Neural progenitor cell (in vitro differentiated cells): ENCODE measurements at regions not wholly inside any gene's neighbourhood (a gene's known extent, or its start where the extent isn't known, plus 50 kb on each side); places are given as distances from the start of the nearest gene placed in this dataset.

Experiments used
- DNase-seq: peaks from one replicate; pipeline ENCODE4 v3.0.0-alpha.2; 2016; ENCODE audit warnings: low spot score
- H2AFZ ChIP-seq: fragments of 200-600 bp; sonication (generic); replicated peaks from 2 replicates; pipeline ENCODE4 v1.6.1; 2016; ENCODE audit warnings: antibody characterized with exemption
- H3F3A ChIP-seq: fragments of 200-600 bp; sonication (generic); 2 replicates; pipeline ENCODE4 v1.6.1; 2016; ENCODE audit warnings: antibody characterized with exemption, low read depth
- H3K27ac ChIP-seq: fragments of 200-600 bp; sonication (generic); 2 replicates; pipeline ENCODE4 v1.5.1; 2016; ENCODE audit warnings: mild to moderate bottlenecking
- H3K27me3 ChIP-seq: fragments of 200-600 bp; sonication (generic); 2 replicates; pipeline ENCODE4 v1.6.1; 2016; ENCODE audit warnings: mild to moderate bottlenecking, moderate library complexity
- H3K36me3 ChIP-seq: fragments of 200-600 bp; sonication (generic); 2 replicates; pipeline ENCODE4 v1.5.1; 2016
- H3K4me1 ChIP-seq: fragments of 200-600 bp; sonication (generic); 2 replicates; pipeline ENCODE4 v1.6.1; 2016; ENCODE audit warnings: mixed run types
- H3K4me2 ChIP-seq: fragments of 200-600 bp; sonication (generic); 2 replicates; pipeline ENCODE4 v1.6.1; 2016
- H3K4me3 ChIP-seq: fragments of 200-600 bp; sonication (generic); 2 replicates; pipeline ENCODE4 v1.5.1; 2016
- H3K79me2 ChIP-seq: fragments of 200-600 bp; sonication (generic); 2 replicates; pipeline ENCODE4 v1.6.1; 2016; ENCODE audit warnings: low read depth
- H3K9ac ChIP-seq: fragments of 200-600 bp; sonication (generic); 2 replicates; pipeline ENCODE4 v1.6.1; 2016
- H3K9me3 ChIP-seq: fragments of 200-600 bp; sonication (generic); 2 replicates; pipeline ENCODE4 v1.5.1; 2016; ENCODE audit warnings: low read depth
- H4K20me1 ChIP-seq: fragments of 200-600 bp; sonication (generic); 2 replicates; pipeline ENCODE4 v1.6.1; 2016; ENCODE audit warnings: low read depth
- H3K27ac Mint-ChIP-seq: 3 replicates; pipeline ENCODE4 v1.8.0; 2021; ENCODE audit warnings: mixed read lengths
- H3K27me3 Mint-ChIP-seq: 2 replicates; pipeline ENCODE4 v1.8.0; 2022; ENCODE audit warnings: low read depth, mild to moderate bottlenecking, inconsistent platforms, moderate library complexity, mixed read lengths; ENCODE audit not compliant: insufficient read depth
- H3K36me3 Mint-ChIP-seq: 3 replicates; pipeline ENCODE4 v1.8.0; 2021; ENCODE audit warnings: mixed read lengths
- H3K4me1 Mint-ChIP-seq: 3 replicates; pipeline ENCODE4 v1.8.0; 2021; ENCODE audit warnings: mixed read lengths
- H3K4me3 Mint-ChIP-seq: 3 replicates; pipeline ENCODE4 v1.8.0; 2021; ENCODE audit warnings: mild to moderate bottlenecking, moderate library complexity, mixed read lengths
- H3K9me3 Mint-ChIP-seq: 3 replicates; pipeline ENCODE4 v1.8.0; 2020; ENCODE audit warnings: mixed read lengths
- CTCF ChIP-seq: fragments of 200-600 bp; sonication (generic); IDR thresholded peaks from 2 replicates; pipeline ENCODE4 v1.5.1; 2017; ENCODE audit warnings: antibody characterized with exemption, mild to moderate bottlenecking
- EZH2 ChIP-seq: fragments of 200-600 bp; sonication (generic); IDR thresholded peaks from 2 replicates; pipeline ENCODE4 v1.6.1; 2017; ENCODE audit warnings: antibody characterized with exemption, mild to moderate bottlenecking, moderate library complexity
- EZH2phosphoT487 ChIP-seq: fragments of 200-600 bp; sonication (generic); IDR thresholded peaks from 2 replicates; pipeline ENCODE4 v1.6.1; 2017; ENCODE audit warnings: antibody characterized with exemption

- no peaks in the 10 kb centered on the region for H3K27me3 Mint-ChIP-seq
- H3K4me3 Mint-ChIP-seq = no peak overlapping the region
- no peaks in the 10 kb centered on the region for H3K9me3 Mint-ChIP-seq
- no peak for DNase-seq
- H3K36me3 Mint-ChIP-seq = peaks cover 8% of the 10 kb centered on the region
- Histone ChIP-seq H3K9ac (no peak overlapping the region), H3K79me2 (no peaks in the 10 kb centered on the region), H3K27ac (no peak overlapping the region), H2AFZ (no peak overlapping the region), H3F3A (no peaks in the 10 kb centered on the region), H3K4me1 (no peaks in the 10 kb centered on the region), H3K9me3 (no peaks in the 10 kb centered on the region), H3K27me3 (no peaks in the 10 kb centered on the region), H3K36me3 (peaks cover 6% of the 10 kb centered on the region), H3K4me3 (no peak overlapping the region), H4K20me1 (no peaks in the 10 kb centered on the region), H3K4me2 (no peak overlapping the region)
- no peaks in the 10 kb centered on the region for H3K4me1 Mint-ChIP-seq
- no peak for TF ChIP-seq EZH2phosphoT487
- TF ChIP-seq CTCF = no peak
- TF ChIP-seq EZH2 = no peak
- H3K27ac Mint-ChIP-seq = no peak overlapping the region
Measured at GRCh38 chr4:122203407-122203806, 51.3 kb downstream of the BLTP1 start.

- no peak overlapping the region for H3K9ac ChIP-seq
- DNase-seq = no peak
- Mint-ChIP-seq H3K27me3 (no peaks in the 10 kb centered on the region), H3K4me3 (no peak overlapping the region), H3K4me1 (no peaks in the 10 kb centered on the region), H3K36me3 (peaks cover 12% of the 10 kb centered on the region), H3K9me3 (no peaks in the 10 kb centered on the region), H3K27ac (no peak overlapping the region)
- H3F3A ChIP-seq = no peaks in the 10 kb centered on the region
- H3K9me3 ChIP-seq = no peaks in the 10 kb centered on the region
- H3K4me3 ChIP-seq = no peak overlapping the region
- no peak overlapping the region for H3K27ac ChIP-seq
- TF ChIP-seq CTCF (no peak), EZH2phosphoT487 (no peak), EZH2 (no peak)
- peaks cover 10% of the 10 kb centered on the region for H3K36me3 ChIP-seq
- H3K79me2 ChIP-seq = no peaks in the 10 kb centered on the region
- no peaks in the 10 kb centered on the region for H3K27me3 ChIP-seq
- no peak overlapping the region for H2AFZ ChIP-seq
- H3K4me2 ChIP-seq = no peak overlapping the region
- H4K20me1 ChIP-seq = no peaks in the 10 kb centered on the region
- no peaks in the 10 kb centered on the region for H3K4me1 ChIP-seq
Measured at GRCh38 chr4:122205687-122206086, 53.6 kb downstream of the BLTP1 start.

- Mint-ChIP-seq H3K27ac (no peak overlapping the region), H3K4me1 (no peaks in the 10 kb centered on the region), H3K27me3 (no peaks in the 10 kb centered on the region), H3K36me3 (peaks cover 24% of the 10 kb centered on the region), H3K4me3 (no peak overlapping the region), H3K9me3 (no peaks in the 10 kb centered on the region)
- H3K79me2 ChIP-seq = no peaks in the 10 kb centered on the region
- no peak for TF ChIP-seq EZH2
- TF ChIP-seq EZH2phosphoT487 = no peak
- TF ChIP-seq CTCF = no peak
- no peak overlapping the region for H3K9ac ChIP-seq
- no peaks in the 10 kb centered on the region for H3K4me1 ChIP-seq
- no peak overlapping the region for H2AFZ ChIP-seq
- H4K20me1 ChIP-seq = no peaks in the 10 kb centered on the region
- no peaks in the 10 kb centered on the region for H3K27me3 ChIP-seq
- no peak for DNase-seq
- H3F3A ChIP-seq = no peaks in the 10 kb centered on the region
- no peak overlapping the region for H3K4me2 ChIP-seq
- peaks cover 11% of the 10 kb centered on the region for H3K36me3 ChIP-seq
- no peaks in the 10 kb centered on the region for H3K9me3 ChIP-seq
- no peak overlapping the region for H3K4me3 ChIP-seq
- H3K27ac ChIP-seq = no peak overlapping the region
Measured at GRCh38 chr4:122212880-122213279, 60.7 kb downstream of the BLTP1 start.

- H3K36me3 Mint-ChIP-seq = peaks cover 24% of the 10 kb centered on the region
- TF ChIP-seq EZH2phosphoT487 = no peak
- peak; percentile 46 for TF ChIP-seq CTCF
- H3K79me2 ChIP-seq = no peaks in the 10 kb centered on the region
- no peaks in the 10 kb centered on the region for H3K27me3 Mint-ChIP-seq
- DNase-seq = peak; percentile 42
- H3K27ac Mint-ChIP-seq = no peak overlapping the region
- H3K4me3 Mint-ChIP-seq = no peak overlapping the region
- H3K9me3 ChIP-seq = no peaks in the 10 kb centered on the region
- H4K20me1 ChIP-seq = no peaks in the 10 kb centered on the region
- no peak overlapping the region for H3K4me2 ChIP-seq
- no peak overlapping the region for H3K4me3 ChIP-seq
- H2AFZ ChIP-seq = no peak overlapping the region
- no peaks in the 10 kb centered on the region for H3K9me3 Mint-ChIP-seq
- H3K9ac ChIP-seq = no peak overlapping the region
- H3K27me3 ChIP-seq = no peaks in the 10 kb centered on the region
- H3K27ac ChIP-seq = no peak overlapping the region
- H3K4me1 Mint-ChIP-seq = no peaks in the 10 kb centered on the region
- peaks cover 7% of the 10 kb centered on the region for H3K36me3 ChIP-seq
- H3K4me1 ChIP-seq = no peaks in the 10 kb centered on the region
- no peaks in the 10 kb centered on the region for H3F3A ChIP-seq
Measured at GRCh38 chr4:122218762-122219161, 66.6 kb downstream of the BLTP1 start.
